ENCODE measurements at regions not wholly inside any gene's neighbourhood (a gene's known extent, or its start where the extent isn't known, plus 50 kb on each side); places are given as distances from the start of the nearest gene placed in this dataset.

DNA sequence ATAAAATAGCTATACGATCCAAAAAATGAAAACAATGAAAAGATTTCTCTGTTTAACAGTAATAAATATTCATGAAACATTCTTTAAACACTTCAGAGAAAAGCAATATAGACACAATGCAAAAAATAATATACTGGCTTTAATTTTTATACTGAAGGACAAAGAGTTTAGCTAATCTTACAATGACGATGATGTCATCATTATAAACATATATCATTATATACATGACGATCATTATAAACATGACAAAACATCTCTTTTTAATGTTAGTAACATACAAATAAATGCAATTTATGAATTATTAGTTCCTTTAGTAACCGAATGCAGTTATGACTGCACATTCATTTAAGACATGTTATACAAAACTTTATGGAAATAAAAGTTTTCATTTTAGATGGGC lies 1434.6 kb downstream of the PCDH18 start:
- no peak for TF ChIP-seq EZH2 (IDR thresholded peaks at IDR 0.05; ENCODE audit: low read length, unreplicated experiment)
- TF ChIP-seq, protein P1, sequence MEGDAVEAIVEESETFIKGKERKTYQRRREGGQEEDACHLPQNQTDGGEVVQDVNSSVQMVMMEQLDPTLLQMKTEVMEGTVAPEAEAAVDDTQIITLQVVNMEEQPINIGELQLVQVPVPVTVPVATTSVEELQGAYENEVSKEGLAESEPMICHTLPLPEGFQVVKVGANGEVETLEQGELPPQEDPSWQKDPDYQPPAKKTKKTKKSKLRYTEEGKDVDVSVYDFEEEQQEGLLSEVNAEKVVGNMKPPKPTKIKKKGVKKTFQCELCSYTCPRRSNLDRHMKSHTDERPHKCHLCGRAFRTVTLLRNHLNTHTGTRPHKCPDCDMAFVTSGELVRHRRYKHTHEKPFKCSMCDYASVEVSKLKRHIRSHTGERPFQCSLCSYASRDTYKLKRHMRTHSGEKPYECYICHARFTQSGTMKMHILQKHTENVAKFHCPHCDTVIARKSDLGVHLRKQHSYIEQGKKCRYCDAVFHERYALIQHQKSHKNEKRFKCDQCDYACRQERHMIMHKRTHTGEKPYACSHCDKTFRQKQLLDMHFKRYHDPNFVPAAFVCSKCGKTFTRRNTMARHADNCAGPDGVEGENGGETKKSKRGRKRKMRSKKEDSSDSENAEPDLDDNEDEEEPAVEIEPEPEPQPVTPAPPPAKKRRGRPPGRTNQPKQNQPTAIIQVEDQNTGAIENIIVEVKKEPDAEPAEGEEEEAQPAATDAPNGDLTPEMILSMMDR (conservative IDR thresholded peaks at IDR 0.05; ENCODE audit: low read depth, low read length) = no peak
